ENCODE measurements at regions not wholly inside any gene's neighbourhood (a gene's known extent, or its start where the extent isn't known, plus 50 kb on each side); places are given as distances from the start of the nearest gene placed in this dataset.

GRCh38 chr10:78218798-78219490 lies 185.3 kb downstream of the RPS24 start:
- TF ChIP-seq CTCF (IDR thresholded peaks at IDR 0.05), result no peak
- TF ChIP-seq REST (IDR thresholded peaks at IDR 0.05; ENCODE audit: low read depth, low read length), result no peak
- TF ChIP-seq CHD2 (IDR thresholded peaks at IDR 0.05; ENCODE audit: low read length, partially characterized antibody), result no peak
- no peak for TF ChIP-seq POLR2AphosphoS5 (IDR thresholded peaks at IDR 0.05; ENCODE audit: low read depth, low read length)
- TF ChIP-seq SMC3 (IDR thresholded peaks at IDR 0.05; ENCODE audit: low read depth, low read length), result no peak
- peak; percentile 20; the same call in 1 of the 2 replicates for TF ChIP-seq GATA2 (CRISPR knock-in tag; IDR thresholded peaks at IDR 0.05)
- no peak for TF ChIP-seq MAX (IDR thresholded peaks at IDR 0.05; ENCODE audit: low read depth)
- no peak for TF ChIP-seq MXI1 (IDR thresholded peaks at IDR 0.05; ENCODE audit: low read depth, low read length)
- TF ChIP-seq TCF12 (IDR thresholded peaks at IDR 0.05), result no peak
- no peak for TF ChIP-seq SIN3A (IDR thresholded peaks at IDR 0.05; ENCODE audit: borderline replicate concordance, low read depth, low read length)
- no peak for TF ChIP-seq NFIC (IDR thresholded peaks at IDR 0.05; ENCODE audit: borderline replicate concordance)
- no peak for TF ChIP-seq RXRA (IDR thresholded peaks at IDR 0.05; ENCODE audit: borderline replicate concordance, low read depth)
